Gastrocnemius medialis (tissue), 4 donors: ENCODE measurements at regions not wholly inside any gene's neighbourhood (a gene's known extent, or its start where the extent isn't known, plus 50 kb on each side); places are given as distances from the start of the nearest gene placed in this dataset.
"Not testable (repeated sequence)": the region's sequence is repeated elsewhere in the genome, so short reads cannot be mapped to it uniquely, and the experiment has no call there.

Source experiments
- ATAC-seq, 2 donors: fragments of 150-250 bp; one replicate each; pipeline ENCODE4 v1.9.1; 2016
- DNase-seq, 2 donors: peaks; one replicate each; pipeline ENCODE4 v3.0.0-alpha.2; 2019
- H3K27ac ChIP-seq, 4 donors: fragments of 200-600 bp; sonication (generic); 1 replicate in 1 of 4; 2 replicates in 3 of 4; pipeline ENCODE4 v1.5.1; 2016 to 2018; ENCODE audit warnings: mild to moderate bottlenecking in 2 of 4, moderate library complexity in 1 of 4
- H3K27me3 ChIP-seq, 3 donors: fragments of 200-600 bp; sonication (generic) in 2 of 3; 1 replicate in 1 of 3; 2 replicates in 2 of 3; pipeline versions ENCODE4 v1.5.1 to v1.6.0; 2016 to 2019; ENCODE audit warnings: mild to moderate bottlenecking in 1 of 3, moderate library complexity in 1 of 3
- H3K36me3 ChIP-seq, 2 donors: fragments of 200-600 bp; sonication (generic) in 1 of 2; one replicate each; pipeline ENCODE4 v1.5.1; 2017 to 2018
- H3K4me1 ChIP-seq, 2 donors: fragments of 200-600 bp; sonication (generic) in 1 of 2; one replicate each; pipeline ENCODE4 v1.5.1; 2016 to 2017; ENCODE audit warnings: mild to moderate bottlenecking in 2 of 2
- H3K4me3 ChIP-seq, 4 donors: fragments of 200-600 bp; sonication (generic) in 3 of 4; 1 replicate in 1 of 4; 2 replicates in 3 of 4; pipeline ENCODE4 v1.5.1; 2016 to 2019; ENCODE audit warnings: mild to moderate bottlenecking in 2 of 4
- H3K9me3 ChIP-seq, 3 donors: fragments of 200-600 bp; sonication (generic) in 2 of 3; 1 replicate in 1 of 3; 2 replicates in 2 of 3; pipeline ENCODE4 v1.5.1; 2016 to 2019
- POLR2A ChIP-seq, 2 donors: fragments of 450-650 bp; IDR thresholded peaks; one replicate each; pipeline ENCODE4 v1.6.1; 2017; ENCODE audit warnings: antibody characterized with exemption in 2 of 2, mild to moderate bottlenecking in 2 of 2, moderate library complexity in 2 of 2
- in situ Hi-C, 4 donors: fragments of 200-750 bp; cut with MboI; loops; one replicate each; pipeline versions ENCODE4 v1.15.0 to v1.8.0; 2017; ENCODE audit warnings: low sequenced_read_pairs in 4 of 4
- intact Hi-C: fragments of 100-400 bp; cut with DNase I; formaldehyde crosslinking; loops from one replicate; pipeline ENCODE4 v1.15.1; 2023; ENCODE audit warnings: low total_unique reads
- TF ChIP-seq, protein P1 (sequence below), 5 experiments: fragments of 450-650 bp in 3 of 5; fragments of 200-600 bp in 2 of 5; sonication (generic) in 2 of 5; IDR thresholded peaks in 4 of 5; conservative IDR thresholded peaks in 1 of 5; 1 replicate in 4 of 5; 2 replicates in 1 of 5; pipeline ENCODE4 v1.5.1; 2016 to 2019; ENCODE audit warnings: antibody characterized with exemption in 5 of 5, mild to moderate bottlenecking in 3 of 5, moderate library complexity in 3 of 5

DNA sequence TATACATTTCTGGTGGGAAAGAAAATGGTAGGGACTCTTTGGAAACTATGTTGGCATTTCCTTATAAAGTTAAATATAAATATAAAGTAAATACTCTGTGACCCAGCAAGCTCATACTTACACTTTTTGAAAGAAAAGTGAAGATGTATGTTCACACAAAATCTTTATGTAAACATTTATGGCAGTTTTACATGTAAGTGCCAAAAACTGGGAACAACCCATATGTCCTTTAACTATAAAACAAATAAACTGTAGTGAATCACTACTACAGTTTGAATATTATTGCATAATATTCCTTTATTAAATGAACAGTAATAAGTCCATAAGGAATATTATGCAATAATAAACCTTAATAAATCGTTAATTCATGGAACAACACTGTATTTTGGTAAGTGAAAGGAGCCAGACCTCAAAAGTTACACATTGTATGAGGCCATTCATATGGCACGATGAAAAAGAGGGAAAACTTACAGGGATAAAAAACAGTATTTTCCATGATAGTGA is 1660.3 kb upstream of the LRRTM3 start:
- no peak for TF ChIP-seq POLR2A (IDR thresholded peaks at IDR 0.05)
- TF ChIP-seq, protein P1, sequence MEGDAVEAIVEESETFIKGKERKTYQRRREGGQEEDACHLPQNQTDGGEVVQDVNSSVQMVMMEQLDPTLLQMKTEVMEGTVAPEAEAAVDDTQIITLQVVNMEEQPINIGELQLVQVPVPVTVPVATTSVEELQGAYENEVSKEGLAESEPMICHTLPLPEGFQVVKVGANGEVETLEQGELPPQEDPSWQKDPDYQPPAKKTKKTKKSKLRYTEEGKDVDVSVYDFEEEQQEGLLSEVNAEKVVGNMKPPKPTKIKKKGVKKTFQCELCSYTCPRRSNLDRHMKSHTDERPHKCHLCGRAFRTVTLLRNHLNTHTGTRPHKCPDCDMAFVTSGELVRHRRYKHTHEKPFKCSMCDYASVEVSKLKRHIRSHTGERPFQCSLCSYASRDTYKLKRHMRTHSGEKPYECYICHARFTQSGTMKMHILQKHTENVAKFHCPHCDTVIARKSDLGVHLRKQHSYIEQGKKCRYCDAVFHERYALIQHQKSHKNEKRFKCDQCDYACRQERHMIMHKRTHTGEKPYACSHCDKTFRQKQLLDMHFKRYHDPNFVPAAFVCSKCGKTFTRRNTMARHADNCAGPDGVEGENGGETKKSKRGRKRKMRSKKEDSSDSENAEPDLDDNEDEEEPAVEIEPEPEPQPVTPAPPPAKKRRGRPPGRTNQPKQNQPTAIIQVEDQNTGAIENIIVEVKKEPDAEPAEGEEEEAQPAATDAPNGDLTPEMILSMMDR (IDR thresholded peaks at IDR 0.05 in 4 of 5, conservative IDR thresholded peaks at IDR 0.05 in 1 of 5), result no peak
- ATAC-seq (no peak), DNase-seq (no peak)
- intact Hi-C loops, result no loop called here
- Histone ChIP-seq H3K4me3 (no peak overlapping the region), H3K27me3 (no peaks in the 10 kb centered on the region), H3K27ac (no peak overlapping the region), H3K9me3 (no peaks in the 10 kb centered on the region), H3K36me3 (no peaks in the 10 kb centered on the region), H3K4me1 (no peaks in the 10 kb centered on the region)
- in situ Hi-C loops, result no loop called here

DNA sequence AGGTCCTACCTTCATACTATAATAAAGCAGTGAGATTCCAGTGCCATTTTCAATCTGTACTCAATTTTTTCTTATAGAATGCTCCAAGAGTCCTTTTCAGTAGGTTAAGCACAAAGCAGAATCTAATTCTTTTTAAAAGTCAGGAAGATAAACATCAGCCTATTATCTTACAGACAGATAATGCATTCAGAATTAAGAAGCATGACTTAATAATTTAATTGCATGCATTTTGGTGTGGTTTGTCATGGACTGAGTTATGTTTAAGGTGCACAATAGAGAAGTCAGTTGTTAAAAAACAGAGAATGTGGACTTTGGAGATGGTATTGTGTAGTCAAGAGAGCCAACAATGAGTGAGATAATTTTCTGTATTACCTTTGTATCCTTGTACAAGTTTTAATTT is 1656.3 kb upstream of the LRRTM3 start:
- H3K9me3 ChIP-seq, H3K27ac ChIP-seq, intact Hi-C loops, DNase-seq, in situ Hi-C loops, ATAC-seq, H3K27me3 ChIP-seq, H3K36me3 ChIP-seq, H3K4me1 ChIP-seq, H3K4me3 ChIP-seq: not testable (repeated sequence)

DNA sequence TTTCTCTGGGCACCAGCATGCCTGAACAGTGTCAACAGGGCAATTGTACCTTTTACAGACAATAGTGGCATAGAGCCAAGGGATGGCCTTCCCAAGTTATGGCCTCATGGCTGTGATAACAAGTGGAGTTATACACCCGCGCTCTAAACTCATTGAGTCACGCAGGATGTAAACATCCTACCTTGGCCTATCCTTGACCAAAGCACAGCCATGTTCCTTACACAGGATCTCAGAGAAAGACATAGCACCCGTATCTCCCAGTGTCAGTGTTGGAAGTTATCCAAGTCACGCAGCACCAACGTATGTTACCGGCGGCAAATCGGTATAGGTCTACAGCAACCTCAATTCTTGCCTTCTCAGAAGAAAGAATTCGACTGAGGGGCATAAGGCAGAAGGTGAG is 1654.9 kb upstream of the LRRTM3 start:
- intact Hi-C loops (no loop called here), in situ Hi-C loops (no loop called here)
- ATAC-seq (no peak), DNase-seq (no peak)
- no peaks in the 10 kb centered on the region for H3K9me3 ChIP-seq
- H3K27me3 ChIP-seq, result no peaks in the 10 kb centered on the region
- TF ChIP-seq POLR2A (IDR thresholded peaks at IDR 0.05), result no peak
- TF ChIP-seq, protein P1 (IDR thresholded peaks at IDR 0.05 in 4 of 5, conservative IDR thresholded peaks at IDR 0.05 in 1 of 5), result no peak
- H3K4me3 ChIP-seq, result no peak overlapping the region
- H3K27ac ChIP-seq, result no peak overlapping the region
- H3K36me3 ChIP-seq, result no peaks in the 10 kb centered on the region
- no peaks in the 10 kb centered on the region for H3K4me1 ChIP-seq

DNA sequence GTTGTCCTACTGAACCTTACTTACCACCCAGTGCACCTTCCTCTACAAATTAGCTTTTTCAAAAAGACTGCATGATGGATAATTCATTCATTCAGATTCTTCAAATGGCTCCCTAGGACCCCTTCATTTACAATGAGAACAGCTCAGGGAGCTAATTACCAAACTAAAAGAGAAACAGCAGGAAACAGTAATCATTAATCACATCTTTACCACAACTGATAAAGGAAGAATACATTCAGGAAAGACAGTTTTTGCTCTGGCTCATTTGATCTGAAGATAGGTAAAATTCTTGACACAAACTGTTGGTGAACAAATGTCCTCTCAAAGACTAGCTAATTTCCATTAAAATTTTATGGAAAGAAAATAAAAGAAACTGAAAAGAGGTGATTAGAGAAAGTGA is 1652.7 kb upstream of the LRRTM3 start:
- Histone ChIP-seq H3K4me3 (no peak overlapping the region), H3K27ac (no peak overlapping the region), H3K27me3 (no peaks in the 10 kb centered on the region), H3K36me3 (no peaks in the 10 kb centered on the region), H3K4me1 (no peaks in the 10 kb centered on the region), H3K9me3 (no peaks in the 10 kb centered on the region)
- intact Hi-C loops, result no loop called here
- no peak for DNase-seq
- ATAC-seq, result no peak
- TF ChIP-seq, protein P1 (IDR thresholded peaks at IDR 0.05 in 4 of 5, conservative IDR thresholded peaks at IDR 0.05 in 1 of 5), result no peak
- no peak for TF ChIP-seq POLR2A (IDR thresholded peaks at IDR 0.05)
- in situ Hi-C loops, result no loop called here

DNA sequence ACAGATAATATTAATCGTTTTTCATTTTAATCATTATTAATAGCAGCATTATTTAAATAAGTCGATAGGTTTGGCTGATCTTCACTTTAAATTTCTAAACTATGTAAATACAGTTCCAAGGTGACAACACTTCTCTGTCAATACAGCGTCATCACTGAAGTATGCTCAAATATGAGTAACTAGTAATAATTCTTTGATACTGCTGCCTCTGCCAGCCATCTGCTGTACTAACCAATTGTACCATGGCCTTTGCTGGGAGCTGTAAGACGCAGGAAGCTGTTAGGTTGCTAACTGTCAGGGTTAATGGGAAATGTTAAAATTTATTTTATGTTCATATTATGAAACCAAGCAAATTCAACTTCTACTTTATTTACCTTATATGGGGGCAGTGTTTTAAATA is 1650.5 kb upstream of the LRRTM3 start:
- in situ Hi-C loops, result no loop called here
- intact Hi-C loops, result no loop called here
- Histone ChIP-seq H3K36me3 (no peaks in the 10 kb centered on the region), H3K4me3 (no peak overlapping the region), H3K27ac (no peak overlapping the region), H3K27me3 (no peaks in the 10 kb centered on the region), H3K4me1 (no peaks in the 10 kb centered on the region), H3K9me3 (no peaks in the 10 kb centered on the region)
- ATAC-seq (no peak), DNase-seq (no peak)
- TF ChIP-seq, protein P1 (IDR thresholded peaks at IDR 0.05 in 4 of 5, conservative IDR thresholded peaks at IDR 0.05 in 1 of 5), result no peak
- no peak for TF ChIP-seq POLR2A (IDR thresholded peaks at IDR 0.05)
